PC-3 (cell line): ENCODE measurements at regions not wholly inside any gene's neighbourhood (a gene's known extent, or its start where the extent isn't known, plus 50 kb on each side); places are given as distances from the start of the nearest gene placed in this dataset.

Experiments
- ATAC-seq: fragments of 200-7000 bp; cut with Tn5 transposase; 2 replicates; pipeline ENCODE4 v1.9.1; 2020; ENCODE audit warnings: mild to moderate bottlenecking, moderate library complexity
- BruUV-seq: library from RNA; stranded (reverse); fragments of 400-500 nt; replicated peaks from 2 replicates; lab custom pipeline; 2021; lab: Mats Ljungman, UMichigan
- CTCF ChIA-PET: fragments of 300-600 bp; sonication (Branson Sonifier 250); formaldehyde crosslinking; loops from one replicate; lab custom pipeline; 2022; ENCODE audit warnings: antibody characterized with exemption; lab: Charles Lee
- POLR2A ChIA-PET: fragments of 300-600 bp; sonication (Branson Sonifier 250); formaldehyde crosslinking; loops from one replicate; lab custom pipeline; 2022; ENCODE audit warnings: antibody characterized with exemption; ENCODE audit not compliant: unreplicated experiment; lab: Charles Lee
- DNase-seq: peaks from one replicate; pipeline ENCODE4 v3.0.0-alpha.2; 2015
- H2AFZ ChIP-seq: fragments of 300-600 bp; sonication (generic); 2 replicates; pipeline ENCODE4 v1.6.0; 2016; ENCODE audit warnings: antibody characterized with exemption, low read length
- H3F3A ChIP-seq: fragments of 300-600 bp; sonication (generic); one replicate; pipeline ENCODE4 v1.6.0; 2017; ENCODE audit warnings: antibody characterized with exemption, low read length, control low read depth, mild to moderate bottlenecking; ENCODE audit not compliant: unreplicated experiment
- H3K27ac ChIP-seq: fragments of 300-600 bp; sonication (generic); 2 replicates; pipeline ENCODE4 v1.5.1; 2016; ENCODE audit warnings: mild to moderate bottlenecking, low read length
- H3K27me3 ChIP-seq: fragments of 300-600 bp; sonication (generic); 2 replicates; pipeline ENCODE4 v1.6.1; 2016; ENCODE audit warnings: low read length, mixed read lengths
- H3K36me3 ChIP-seq: fragments of 300-600 bp; sonication (generic); 2 replicates; pipeline ENCODE4 v1.6.1; 2016; ENCODE audit warnings: low read depth, mixed run types, low read length, mixed read lengths
- H3K4me1 ChIP-seq: fragments of 300-600 bp; sonication (generic); 2 replicates; pipeline ENCODE4 v1.5.1; 2016; ENCODE audit warnings: low read length; ENCODE audit not compliant: insufficient read depth
- H3K4me2 ChIP-seq: fragments of 300-600 bp; sonication (generic); 2 replicates; pipeline ENCODE4 v1.6.0; 2016; ENCODE audit warnings: low read length
- H3K4me3 ChIP-seq: fragments of 300-600 bp; sonication (generic); 2 replicates; pipeline ENCODE4 v1.5.1; 2016; ENCODE audit warnings: mild to moderate bottlenecking, low read length, mixed read lengths
- H3K79me2 ChIP-seq: fragments of 300-600 bp; sonication (generic); 2 replicates; pipeline ENCODE4 v1.6.1; 2017; ENCODE audit warnings: low read length, mixed read lengths
- H3K9ac ChIP-seq: fragments of 300-600 bp; sonication (generic); 2 replicates; pipeline ENCODE4 v1.6.0; 2016; ENCODE audit warnings: mild to moderate bottlenecking, low read length
- H3K9me2 ChIP-seq: fragments of 300-600 bp; sonication (generic); replicated peaks from 2 replicates; pipeline ENCODE4 v1.6.1; 2016; ENCODE audit warnings: mixed run types, low read length, mixed read lengths
- H3K9me3 ChIP-seq: fragments of 300-600 bp; sonication (generic); 2 replicates; pipeline ENCODE4 v1.6.1; 2016; ENCODE audit warnings: low read length, mixed read lengths
- H4K20me1 ChIP-seq: fragments of 300-600 bp; sonication (generic); 2 replicates; pipeline ENCODE4 v1.6.1; 2016; ENCODE audit warnings: low read length, mixed read lengths
- CTCF ChIP-seq: fragments of 300-600 bp; sonication (generic); conservative IDR thresholded peaks from 2 replicates; pipeline ENCODE4 v1.5.1; 2017; ENCODE audit warnings: antibody characterized with exemption, low read depth, mild to moderate bottlenecking, low read length
- EZH2 ChIP-seq: fragments of 300-600 bp; sonication (generic); IDR thresholded peaks from one replicate; pipeline ENCODE4 v1.6.1; 2017; ENCODE audit warnings: antibody characterized with exemption, mild to moderate bottlenecking, low read length; ENCODE audit not compliant: unreplicated experiment
- EZH2phosphoT487 ChIP-seq: fragments of 300-600 bp; sonication (generic); IDR thresholded peaks from 2 replicates; pipeline ENCODE4 v1.6.1; 2018; ENCODE audit warnings: mild to moderate bottlenecking, antibody characterized with exemption, low read length, borderline replicate concordance
- intact Hi-C: fragments of 100-400 bp; cut with micrococcal nuclease; formaldehyde crosslinking; loops from 2 replicates; pipeline ENCODE4 v1.9.0; 2023

DNA sequence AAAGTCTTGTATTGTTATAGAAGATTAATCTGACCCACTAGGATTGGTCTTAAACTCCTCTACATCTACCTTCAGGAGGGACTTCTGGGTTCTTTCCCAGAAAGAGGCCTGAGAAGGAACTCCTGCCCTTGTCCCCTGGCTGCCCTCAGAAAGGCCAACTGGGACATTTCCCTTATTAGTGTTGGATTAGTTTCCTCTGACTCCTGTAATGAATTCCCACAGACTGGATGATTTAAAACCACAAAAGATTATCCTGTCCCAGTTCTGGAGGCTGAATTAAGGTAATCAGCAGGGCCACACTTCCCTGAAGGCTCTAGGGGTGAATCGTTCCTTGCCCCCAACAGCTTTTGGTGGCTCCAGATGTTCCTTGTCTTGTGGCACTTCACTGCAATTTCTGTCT lies 102.8 kb upstream of the NMNAT3 start:
- ATAC-seq (no peak), DNase-seq (no peak)
- no peaks in the 10 kb centered on the region for H3K4me1 ChIP-seq
- POLR2A ChIA-PET: no interaction called here
- H3K36me3 ChIP-seq: no peaks in the 10 kb centered on the region
- no peak overlapping the region for H3K4me2 ChIP-seq
- no peak for TF ChIP-seq EZH2phosphoT487
- H3K9ac ChIP-seq: no peak overlapping the region
- no peaks in the 10 kb centered on the region for H3F3A ChIP-seq
- no peaks in the 10 kb centered on the region for H3K79me2 ChIP-seq
- intact Hi-C loops: no loop called here
- no TSS peak for BruUV-seq
- H3K27me3 ChIP-seq: peaks cover 13% of the 10 kb centered on the region
- no peaks in the 10 kb centered on the region for H3K9me2 ChIP-seq
- no peaks in the 10 kb centered on the region for H4K20me1 ChIP-seq
- no peak overlapping the region for H3K4me3 ChIP-seq
- H3K27ac ChIP-seq: no peak overlapping the region
- CTCF ChIA-PET: no interaction called here
- no peaks in the 10 kb centered on the region for H3K9me3 ChIP-seq
- H2AFZ ChIP-seq: no peak overlapping the region

DNA sequence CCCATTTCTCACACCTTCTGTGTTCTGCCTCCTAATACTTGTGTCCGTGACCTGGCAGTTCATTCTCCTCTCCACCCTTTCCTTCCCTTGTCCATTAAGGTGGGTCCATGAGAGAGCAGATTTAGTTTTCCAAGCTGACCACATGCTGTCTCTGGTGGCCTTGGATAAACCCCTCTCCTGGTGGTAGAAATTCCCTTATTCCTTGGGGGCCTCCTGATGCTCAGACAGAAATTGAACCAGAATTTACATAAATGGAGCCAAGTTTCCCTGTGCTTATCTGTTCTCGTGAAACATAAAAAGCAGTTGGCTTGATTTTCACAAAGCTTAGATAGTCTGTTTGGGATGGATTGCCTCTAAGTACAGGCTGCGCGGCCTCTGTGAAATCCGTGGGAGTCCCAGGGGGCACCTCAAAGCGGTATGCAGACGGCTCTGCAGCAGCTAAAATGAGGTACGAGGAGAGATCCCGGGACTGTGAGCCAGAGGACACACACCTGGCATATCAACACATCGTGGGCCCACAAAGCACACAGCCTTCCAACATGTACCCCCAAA lies 101.0 kb upstream of the NMNAT3 start:
- no peak for ATAC-seq
- Histone ChIP-seq H3K4me2 (no peak overlapping the region), H2AFZ (no peak overlapping the region), H3K79me2 (no peaks in the 10 kb centered on the region), H3K4me1 (no peaks in the 10 kb centered on the region), H3K4me3 (no peak overlapping the region), H4K20me1 (no peaks in the 10 kb centered on the region), H3K36me3 (no peaks in the 10 kb centered on the region), H3K9me2 (no peaks in the 10 kb centered on the region), H3F3A (no peaks in the 10 kb centered on the region), H3K9ac (no peak overlapping the region), H3K27me3 (peaks cover 13% of the 10 kb centered on the region), H3K9me3 (no peaks in the 10 kb centered on the region), H3K27ac (no peak overlapping the region)
- DNase-seq: no peak
- ChIA-PET CTCF (no interaction called here), POLR2A (no interaction called here)
- intact Hi-C loops: no loop called here
- TF ChIP-seq CTCF (no peak), EZH2phosphoT487 (no peak), EZH2 (no peak)
- no TSS peak for BruUV-seq

DNA sequence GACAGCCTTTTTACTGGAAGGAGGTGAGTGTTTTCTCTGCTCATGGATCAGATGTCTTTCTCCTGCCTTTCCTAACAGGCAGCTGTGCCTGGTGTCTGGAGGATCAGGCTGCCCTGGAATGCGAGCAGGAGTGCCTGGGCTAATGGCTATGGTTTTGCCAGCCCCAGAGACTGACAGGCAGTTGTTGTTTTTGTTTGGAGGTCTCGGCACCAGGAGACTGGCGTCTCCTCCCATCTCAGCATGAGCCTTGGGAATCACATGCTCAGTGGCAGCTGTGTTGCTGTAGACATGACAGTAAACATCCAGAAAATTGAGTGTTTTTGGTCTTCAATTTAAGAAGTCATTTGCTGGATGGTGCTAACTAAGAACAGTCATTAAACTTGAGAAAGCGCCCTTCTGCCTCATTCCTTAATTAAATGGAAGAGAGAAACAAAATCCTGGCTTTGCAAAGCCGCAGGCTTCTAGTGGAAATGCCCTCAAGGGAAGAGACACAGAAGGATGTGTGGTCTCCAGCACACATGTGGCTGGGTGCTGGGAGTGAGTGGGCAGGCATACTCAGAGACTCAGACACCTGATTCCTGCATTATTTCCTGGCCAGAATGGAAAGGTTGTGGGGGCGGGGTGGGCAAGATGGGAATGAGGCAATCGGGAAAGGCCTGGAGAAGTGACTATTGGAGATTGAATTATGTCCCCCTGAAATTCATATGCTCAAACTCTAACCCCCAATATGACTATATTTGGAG lies 97.0 kb upstream of the NMNAT3 start:
- H3K9me3 ChIP-seq: no peaks in the 10 kb centered on the region
- H3K4me1 ChIP-seq: peaks cover 5% of the 10 kb centered on the region
- no peaks in the 10 kb centered on the region for H3K9me2 ChIP-seq
- TF ChIP-seq EZH2phosphoT487 (no peak), EZH2 (no peak), CTCF (no peak)
- no peaks in the 10 kb centered on the region for H4K20me1 ChIP-seq
- H3K36me3 ChIP-seq: no peaks in the 10 kb centered on the region
- intact Hi-C loops: no loop called here
- H3K4me3 ChIP-seq: no peak overlapping the region
- no TSS peak for BruUV-seq
- DNase-seq (no peak), ATAC-seq (no peak)
- ChIA-PET CTCF (no interaction called here), POLR2A (no interaction called here)
- H2AFZ ChIP-seq: no peak overlapping the region
- H3K27ac ChIP-seq: no peak overlapping the region
- H3K27me3 ChIP-seq: peaks cover 13% of the 10 kb centered on the region
- no peak overlapping the region for H3K9ac ChIP-seq
- H3K79me2 ChIP-seq: no peaks in the 10 kb centered on the region
- no peak overlapping the region for H3K4me2 ChIP-seq
- no peaks in the 10 kb centered on the region for H3F3A ChIP-seq
